AG04450 (cell line): ENCODE measurements at regions not wholly inside any gene's neighbourhood (a gene's known extent, or its start where the extent isn't known, plus 50 kb on each side); places are given as distances from the start of the nearest gene placed in this dataset.

Experiments used
- CTCF ChIA-PET: fragments of 300-600, 350-600 bp; formaldehyde crosslinking; extraction: SDS; loops from one replicate; lab custom pipeline; 2022; ENCODE audit warnings: antibody characterized with exemption, inconsistent platforms; lab: Charles Lee
- POLR2A ChIA-PET: fragments of 350-600 bp; formaldehyde crosslinking; extraction: SDS; loops from one replicate; lab custom pipeline; 2021; ENCODE audit warnings: antibody characterized with exemption, inconsistent platforms; lab: Yijun Ruan, JAX
- DNase-seq: peaks from one replicate; pipeline ENCODE4 v3.0.0-alpha.2; 2011; ENCODE audit warnings: low read depth, low spot score
- H3K27ac ChIP-seq: one replicate; pipeline ENCODE4 v1.5.1; 2012; ENCODE audit warnings: low read depth, low read length, control low read depth
- H3K27me3 ChIP-seq: one replicate; pipeline ENCODE4 v1.6.0; 2012; ENCODE audit warnings: low read length; ENCODE audit not compliant: control insufficient read depth, insufficient read depth
- H3K4me3 ChIP-seq: 2 replicates; pipeline ENCODE4 v1.5.1; 2011; ENCODE audit warnings: mild to moderate bottlenecking, low read depth, low read length, control low read depth
- H3K9me3 ChIP-seq: 2 replicates; pipeline ENCODE4 v1.5.1; 2012; ENCODE audit warnings: low read length; ENCODE audit not compliant: control insufficient read depth, insufficient read depth
- CTCF ChIP-seq: IDR thresholded peaks from 2 replicates; pipeline ENCODE4 v1.5.1; 2011; ENCODE audit warnings: low read depth, low read length, control low read depth, inconsistent platforms

DNA sequence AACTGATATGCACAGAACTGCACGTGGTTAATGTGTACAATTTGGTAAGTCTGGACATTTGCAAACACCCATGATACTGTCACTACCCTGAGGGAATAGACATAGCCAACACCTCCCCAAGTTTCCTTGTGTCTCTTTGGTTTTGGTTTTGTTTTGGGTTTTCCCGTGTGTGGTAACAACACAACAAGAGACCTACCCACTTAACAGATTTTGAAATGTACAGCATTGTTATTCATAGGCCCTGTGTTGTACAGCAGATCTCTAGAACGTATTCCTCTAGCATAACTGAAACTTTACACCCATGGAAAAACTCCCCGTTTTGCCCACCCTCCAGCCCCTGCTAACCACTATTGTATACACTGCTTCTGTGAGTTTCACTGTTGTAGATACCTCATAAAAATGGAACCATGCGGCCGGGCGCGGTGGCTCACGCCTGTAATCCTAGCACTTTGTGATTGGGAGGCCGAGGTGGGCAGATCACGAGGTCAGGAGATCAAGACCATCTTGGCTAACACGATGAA is 76.3 kb upstream of the TBC1D3K start:
- no peak overlapping the region for H3K27ac ChIP-seq
- no peak overlapping the region for H3K4me3 ChIP-seq
- DNase-seq: no peak
- ChIA-PET POLR2A (no interaction called here), CTCF (no interaction called here)
- TF ChIP-seq CTCF: no peak
- peaks cover 3% of the 10 kb centered on the region for H3K27me3 ChIP-seq
- H3K9me3 ChIP-seq: no peaks in the 10 kb centered on the region

DNA sequence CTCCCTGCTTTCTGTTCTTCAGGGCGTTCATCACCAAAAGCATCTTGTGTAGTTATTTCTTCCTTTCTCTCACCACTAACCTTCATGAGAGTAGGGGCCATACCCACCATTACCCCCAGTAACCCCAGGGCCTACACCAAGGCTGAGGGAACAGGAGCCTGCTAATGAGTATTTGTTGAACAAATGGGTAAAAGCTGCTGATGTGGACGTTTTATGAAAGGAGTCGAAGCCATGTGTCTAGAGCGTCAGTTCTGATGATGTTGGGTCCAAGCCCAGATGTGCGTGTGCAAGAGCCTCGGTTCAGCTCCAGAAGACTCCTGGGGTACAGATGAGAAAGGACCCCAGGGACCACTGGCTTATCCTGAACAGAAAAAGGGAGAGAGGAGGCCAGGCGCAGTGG is 77.1 kb upstream of the TBC1D3K start:
- Histone ChIP-seq H3K9me3 (no peaks in the 10 kb centered on the region), H3K27ac (no peak overlapping the region), H3K27me3 (peaks cover 2% of the 10 kb centered on the region), H3K4me3 (no peak overlapping the region)
- POLR2A ChIA-PET: no interaction called here
- no peak for TF ChIP-seq CTCF
- CTCF ChIA-PET: no interaction called here
- DNase-seq: no peak

DNA sequence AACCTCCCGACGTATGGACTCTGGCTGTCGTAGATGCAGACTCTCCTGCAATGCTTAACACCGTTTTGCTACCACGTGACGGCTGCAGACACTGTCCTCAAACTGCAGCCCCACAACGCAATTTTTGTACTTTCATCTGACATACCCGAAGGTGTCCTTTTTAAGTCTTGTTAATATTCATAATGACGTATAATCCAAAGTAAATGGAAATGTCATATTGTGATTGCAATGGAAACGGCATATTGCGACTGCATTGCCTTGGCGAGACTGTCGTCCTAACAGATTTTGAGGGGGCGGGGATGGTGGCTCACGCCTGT is 79.3 kb upstream of the TBC1D3K start:
- ChIA-PET CTCF (interaction anchor here (0.6 to 2.6 kb wide), 5 partner anchors 10 to 235 kb away, joined by 3 to 7 read pairs (median 5); partner anchors contain the start of gene SYNRG), POLR2A (no interaction called here)
- Histone ChIP-seq H3K27ac (no peak overlapping the region), H3K4me3 (no peak overlapping the region), H3K27me3 (no peaks in the 10 kb centered on the region), H3K9me3 (no peaks in the 10 kb centered on the region)
- no peak for TF ChIP-seq CTCF
- no peak for DNase-seq

- peak; percentile 15 for DNase-seq
- Histone ChIP-seq H3K27ac (no peak overlapping the region), H3K9me3 (no peaks in the 10 kb centered on the region), H3K4me3 (no peak overlapping the region), H3K27me3 (peaks cover under 1% of the 10 kb centered on the region)
- POLR2A ChIA-PET: no interaction called here
- CTCF ChIA-PET: interaction anchor here (0.6 to 2.6 kb wide), 6 partner anchors 10 to 317 kb away, joined by 3 to 7 read pairs (median 5); partner anchors contain the start of gene SYNRG
- TF ChIP-seq CTCF: peak; percentile 92
Measured at GRCh38 chr17:37844158-37844976, 79.8 kb upstream of the TBC1D3K start.

DNA sequence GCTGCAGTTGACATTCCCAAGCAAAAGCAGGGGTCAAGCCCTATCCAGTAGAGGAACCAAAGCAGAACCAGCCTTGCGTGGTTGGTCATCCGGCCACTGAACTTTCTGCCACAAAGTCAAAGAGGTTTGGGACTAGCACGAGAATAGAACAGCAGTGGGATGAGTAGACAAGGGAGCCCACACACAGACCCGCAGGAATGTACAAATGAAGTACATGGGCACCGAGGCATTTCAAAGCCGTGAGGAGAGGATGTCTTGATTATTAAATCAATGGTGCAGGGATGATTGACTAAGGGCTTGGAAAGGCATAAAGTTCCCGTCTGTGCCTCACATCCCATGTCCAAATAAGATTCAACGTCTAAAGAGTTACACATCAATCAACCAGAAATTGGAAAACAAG is 81.8 kb upstream of the TBC1D3K start:
- POLR2A ChIA-PET: no interaction called here
- CTCF ChIA-PET: interaction anchor here (2.6 kb wide), 1 partner anchor 26 kb away, joined by 7 read pairs; no protein-coding TSS in a partner anchor
- Histone ChIP-seq H3K4me3 (no peak overlapping the region), H3K27ac (no peak overlapping the region), H3K9me3 (no peaks in the 10 kb centered on the region), H3K27me3 (peaks cover 10% of the 10 kb centered on the region)
- DNase-seq: no peak
- TF ChIP-seq CTCF: no peak
